HEK293 (cell line): ENCODE measurements at regions not wholly inside any gene's neighbourhood (a gene's known extent, or its start where the extent isn't known, plus 50 kb on each side); places are given as distances from the start of the nearest gene placed in this dataset.

Experiments
- CTCF ChIA-PET: fragments of 350-600 bp; formaldehyde crosslinking; extraction: SDS; loops from one replicate; lab custom pipeline; 2021; ENCODE audit warnings: antibody characterized with exemption; lab: Yijun Ruan, JAX
- POLR2A ChIA-PET: fragments of 300-600 bp; formaldehyde crosslinking; extraction: SDS; loops from one replicate; lab custom pipeline; 2020; ENCODE audit warnings: antibody characterized with exemption, inconsistent platforms; lab: Yijun Ruan, JAX
- H3K27ac ChIP-seq: fragments of 200-500 bp; sonication (Bioruptor generic); 2 replicates; pipeline ENCODE4 v1.5.1; 2014; ENCODE audit warnings: low read depth, low read length, control low read depth, inconsistent platforms; ENCODE audit errors: extremely low read depth
- H3K36me3 ChIP-seq, 2 experiments: fragments of 200-500 bp in 1 of 2; sonication (Bioruptor generic) in 1 of 2; 1 replicate in 1 of 2; 2 replicates in 1 of 2; pipeline ENCODE4 v1.5.1; 2014 to 2017; ENCODE audit warnings: inconsistent platforms in 2 of 2, low read length in 2 of 2; ENCODE audit not compliant: control insufficient read depth in 2 of 2, insufficient read depth in 1 of 2
- H3K4me1 ChIP-seq: fragments of 200-500 bp; sonication (Bioruptor generic); 2 replicates; pipeline ENCODE4 v1.5.1; 2014; ENCODE audit warnings: mild to moderate bottlenecking, low read length, inconsistent platforms; ENCODE audit not compliant: control insufficient read depth, insufficient read depth
- H3K4me3 ChIP-seq: 2 replicates; pipeline ENCODE4 v1.5.1; 2011; ENCODE audit warnings: low read depth, mild to moderate bottlenecking, control low read depth, low read length, moderate library complexity
- H3K9me3 ChIP-seq: fragments of 200-500 bp; sonication (Bioruptor generic); 2 replicates; pipeline ENCODE4 v1.5.1; 2014; ENCODE audit warnings: low read depth, low read length, inconsistent platforms; ENCODE audit not compliant: control insufficient read depth, insufficient read depth
- HOXD13 ChIP-seq: sonication (generic); formaldehyde crosslinking; IDR thresholded peaks from 2 replicates; pipeline ENCODE4 v1.8.0; 2022; ENCODE audit warnings: missing genetic modification reagents, borderline replicate concordance
- RBAK ChIP-seq: fragments of 450-650 bp; formaldehyde crosslinking; IDR thresholded peaks from 2 replicates; pipeline ENCODE4 v1.5.1; 2016; ENCODE audit warnings: missing biosample characterization, missing genetic modification characterization
- SCRT2 ChIP-seq: fragments of 450-650 bp; formaldehyde crosslinking; IDR thresholded peaks from 2 replicates; pipeline ENCODE4 v1.5.1; 2016; ENCODE audit warnings: missing biosample characterization, missing genetic modification characterization
- SETDB1 ChIP-seq: IDR thresholded peaks from one replicate; pipeline ENCODE4 v1.6.1; 2017; ENCODE audit warnings: mild to moderate bottlenecking, low read length, moderate library complexity, mixed read lengths; ENCODE audit not compliant: insufficient read length
- ZBTB20 ChIP-seq: fragments of 450-650 bp; formaldehyde crosslinking; IDR thresholded peaks from 2 replicates; pipeline ENCODE4 v1.5.1; 2016; ENCODE audit warnings: missing biosample characterization, missing genetic modification characterization
- ZBTB48 ChIP-seq: fragments of 450-650 bp; formaldehyde crosslinking; IDR thresholded peaks from 2 replicates; pipeline ENCODE4 v1.5.1; 2016; ENCODE audit warnings: missing biosample characterization, missing genetic modification characterization
- ZFP69B ChIP-seq: fragments of 450-650 bp; formaldehyde crosslinking; IDR thresholded peaks from 2 replicates; pipeline ENCODE4 v1.5.1; 2016; ENCODE audit warnings: missing biosample characterization, missing genetic modification characterization
- ZNF140 ChIP-seq: fragments of 450-650 bp; formaldehyde crosslinking; IDR thresholded peaks from 2 replicates; pipeline ENCODE4 v1.5.1; 2016; ENCODE audit warnings: missing biosample characterization, missing genetic modification characterization
- ZNF155 ChIP-seq: fragments of 450-650 bp; formaldehyde crosslinking; IDR thresholded peaks from 2 replicates; pipeline ENCODE4 v1.5.1; 2016; ENCODE audit warnings: missing biosample characterization, missing genetic modification characterization
- ZNF19 ChIP-seq: fragments of 450-650 bp; formaldehyde crosslinking; IDR thresholded peaks from 2 replicates; pipeline ENCODE4; 2016; ENCODE audit warnings: missing biosample characterization, missing genetic modification characterization, low read depth
- ZNF221 ChIP-seq: fragments of 450-650 bp; formaldehyde crosslinking; IDR thresholded peaks from 2 replicates; pipeline ENCODE4 v1.5.1; 2017; ENCODE audit warnings: missing biosample characterization, missing genetic modification characterization, borderline replicate concordance
- ZNF248 ChIP-seq: fragments of 450-650 bp; formaldehyde crosslinking; IDR thresholded peaks from 2 replicates; pipeline ENCODE4 v1.5.1; 2017; ENCODE audit warnings: missing biosample characterization, missing genetic modification characterization
- ZNF426 ChIP-seq: fragments of 450-650 bp; formaldehyde crosslinking; IDR thresholded peaks from 2 replicates; pipeline ENCODE4 v1.5.1; 2017; ENCODE audit warnings: missing biosample characterization, missing genetic modification characterization, mild to moderate bottlenecking, inconsistent platforms, moderate library complexity
- ZNF558 ChIP-seq: fragments of 450-650 bp; formaldehyde crosslinking; IDR thresholded peaks from 2 replicates; pipeline ENCODE4 v1.5.1; 2016; ENCODE audit warnings: missing biosample characterization, missing genetic modification characterization
- ZNF658 ChIP-seq: fragments of 450-650 bp; formaldehyde crosslinking; IDR thresholded peaks from 2 replicates; pipeline ENCODE4; 2016; ENCODE audit warnings: missing biosample characterization, missing genetic modification characterization
- ZNF768 ChIP-seq: fragments of 450-650 bp; formaldehyde crosslinking; IDR thresholded peaks from 2 replicates; pipeline ENCODE4 v1.5.1; 2018; ENCODE audit warnings: missing biosample characterization, mild to moderate bottlenecking, missing genetic modification characterization
- ZNF776 ChIP-seq: fragments of 450-650 bp; formaldehyde crosslinking; IDR thresholded peaks from 2 replicates; pipeline ENCODE4 v1.5.0; 2017; ENCODE audit warnings: missing biosample characterization, missing genetic modification characterization, borderline replicate concordance
- ZNF785 ChIP-seq: fragments of 450-650 bp; formaldehyde crosslinking; IDR thresholded peaks from 2 replicates; pipeline ENCODE4 v1.5.1; 2016; ENCODE audit warnings: missing biosample characterization, missing genetic modification characterization
- ZNF830 ChIP-seq: fragments of 450-650 bp; IDR thresholded peaks from 2 replicates; pipeline ENCODE4 v1.5.0; 2018; ENCODE audit warnings: missing biosample characterization, missing genetic modification characterization, low read depth, mild to moderate bottlenecking, moderate library complexity
- TF ChIP-seq, protein P1 (sequence below): fragments of 450-650 bp; formaldehyde crosslinking; IDR thresholded peaks from 2 replicates; pipeline ENCODE4; 2016; ENCODE audit warnings: missing biosample characterization, missing genetic modification characterization
- TF ChIP-seq, protein P2 (sequence below): fragments of 450-650 bp; formaldehyde crosslinking; IDR thresholded peaks from 2 replicates; pipeline ENCODE4 v1.5.1; 2017; ENCODE audit warnings: missing biosample characterization, missing genetic modification characterization
- TF ChIP-seq, protein P3 (sequence below): fragments of 450-650 bp; formaldehyde crosslinking; IDR thresholded peaks from 2 replicates; pipeline ENCODE4 v1.5.1; 2016; ENCODE audit warnings: missing biosample characterization, missing genetic modification characterization

DNA sequence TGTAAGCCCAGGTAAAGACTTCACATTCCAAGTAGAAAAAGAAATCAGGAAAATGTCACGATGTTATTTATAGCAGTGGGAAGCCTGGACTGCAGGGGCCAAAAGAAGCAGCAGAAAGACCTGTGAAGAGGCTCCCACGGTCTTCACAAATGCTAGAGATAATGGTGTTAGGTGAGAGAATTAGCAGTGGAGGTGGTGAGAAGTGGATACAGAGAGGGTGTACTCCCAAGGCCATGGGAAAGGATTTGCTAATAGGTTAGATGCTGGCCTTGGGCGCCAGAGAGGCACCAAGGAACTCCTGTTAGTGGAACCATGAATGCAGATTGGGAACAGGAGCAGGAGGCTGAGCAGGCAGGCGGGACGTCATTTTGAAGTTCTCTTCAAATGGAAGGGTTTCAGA lies 386.1 kb downstream of the C12orf75 start:
- TF ChIP-seq ZNF155 (tag by site-specific recombination) (no peak), ZNF221 (tag by site-specific recombination) (no peak), ZNF776 (tag by site-specific recombination) (no peak), SETDB1 (no peak), ZNF785 (tag by site-specific recombination) (no peak), ZNF248 (tag by site-specific recombination) (no peak), ZNF19 (tag by site-specific recombination) (no peak), ZBTB20 (no peak), ZNF658 (tag by site-specific recombination) (no peak), ZNF426 (tag by site-specific recombination) (no peak), ZNF558 (no peak), ZNF768 (tag by site-specific recombination) (no peak), ZBTB48 (no peak), RBAK (tag by site-specific recombination) (no peak), ZNF830 (no peak), ZFP69B (tag by site-specific recombination) (no peak)
- TF ChIP-seq, protein P1, sequence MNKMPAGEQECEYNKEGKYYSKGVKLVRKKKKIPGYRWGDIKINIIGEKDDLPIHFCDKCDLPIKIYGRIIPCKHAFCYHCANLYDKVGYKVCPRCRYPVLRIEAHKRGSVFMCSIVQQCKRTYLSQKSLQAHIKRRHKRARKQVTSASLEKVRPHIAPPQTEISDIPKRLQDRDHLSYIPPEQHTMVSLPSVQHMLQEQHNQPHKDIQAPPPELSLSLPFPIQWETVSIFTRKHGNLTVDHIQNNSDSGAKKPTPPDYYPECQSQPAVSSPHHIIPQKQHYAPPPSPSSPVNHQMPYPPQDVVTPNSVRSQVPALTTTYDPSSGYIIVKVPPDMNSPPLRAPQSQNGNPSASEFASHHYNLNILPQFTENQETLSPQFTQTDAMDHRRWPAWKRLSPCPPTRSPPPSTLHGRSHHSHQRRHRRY (tag by site-specific recombination), result no peak
- TF ChIP-seq, protein P2, sequence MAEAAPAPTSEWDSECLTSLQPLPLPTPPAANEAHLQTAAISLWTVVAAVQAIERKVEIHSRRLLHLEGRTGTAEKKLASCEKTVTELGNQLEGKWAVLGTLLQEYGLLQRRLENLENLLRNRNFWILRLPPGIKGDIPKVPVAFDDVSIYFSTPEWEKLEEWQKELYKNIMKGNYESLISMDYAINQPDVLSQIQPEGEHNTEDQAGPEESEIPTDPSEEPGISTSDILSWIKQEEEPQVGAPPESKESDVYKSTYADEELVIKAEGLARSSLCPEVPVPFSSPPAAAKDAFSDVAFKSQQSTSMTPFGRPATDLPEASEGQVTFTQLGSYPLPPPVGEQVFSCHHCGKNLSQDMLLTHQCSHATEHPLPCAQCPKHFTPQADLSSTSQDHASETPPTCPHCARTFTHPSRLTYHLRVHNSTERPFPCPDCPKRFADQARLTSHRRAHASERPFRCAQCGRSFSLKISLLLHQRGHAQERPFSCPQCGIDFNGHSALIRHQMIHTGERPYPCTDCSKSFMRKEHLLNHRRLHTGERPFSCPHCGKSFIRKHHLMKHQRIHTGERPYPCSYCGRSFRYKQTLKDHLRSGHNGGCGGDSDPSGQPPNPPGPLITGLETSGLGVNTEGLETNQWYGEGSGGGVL (tag by site-specific recombination), result no peak
- TF ChIP-seq, protein P3, sequence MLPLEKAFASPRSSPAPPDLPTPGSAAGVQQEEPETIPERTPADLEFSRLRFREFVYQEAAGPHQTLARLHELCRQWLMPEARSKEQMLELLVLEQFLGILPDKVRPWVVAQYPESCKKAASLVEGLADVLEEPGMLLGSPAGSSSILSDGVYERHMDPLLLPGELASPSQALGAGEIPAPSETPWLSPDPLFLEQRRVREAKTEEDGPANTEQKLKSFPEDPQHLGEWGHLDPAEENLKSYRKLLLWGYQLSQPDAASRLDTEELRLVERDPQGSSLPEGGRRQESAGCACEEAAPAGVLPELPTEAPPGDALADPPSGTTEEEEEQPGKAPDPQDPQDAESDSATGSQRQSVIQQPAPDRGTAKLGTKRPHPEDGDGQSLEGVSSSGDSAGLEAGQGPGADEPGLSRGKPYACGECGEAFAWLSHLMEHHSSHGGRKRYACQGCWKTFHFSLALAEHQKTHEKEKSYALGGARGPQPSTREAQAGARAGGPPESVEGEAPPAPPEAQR (tag by site-specific recombination), result no peak
- TF ChIP-seq, all 188 proteins: peak for 0
- ChIA-PET CTCF (interaction anchor here (0.6 to 0.7 kb wide), 3 partner anchors 176 to 231 kb away, joined by 3 read pairs; no protein-coding TSS in a partner anchor), POLR2A (no interaction called here)
- Histone ChIP-seq H3K4me1 (no peaks in the 10 kb centered on the region), H3K27ac (no peak overlapping the region), H3K4me3 (no peak overlapping the region), H3K9me3 (no peaks in the 10 kb centered on the region), H3K36me3 (no peaks in the 10 kb centered on the region)

DNA sequence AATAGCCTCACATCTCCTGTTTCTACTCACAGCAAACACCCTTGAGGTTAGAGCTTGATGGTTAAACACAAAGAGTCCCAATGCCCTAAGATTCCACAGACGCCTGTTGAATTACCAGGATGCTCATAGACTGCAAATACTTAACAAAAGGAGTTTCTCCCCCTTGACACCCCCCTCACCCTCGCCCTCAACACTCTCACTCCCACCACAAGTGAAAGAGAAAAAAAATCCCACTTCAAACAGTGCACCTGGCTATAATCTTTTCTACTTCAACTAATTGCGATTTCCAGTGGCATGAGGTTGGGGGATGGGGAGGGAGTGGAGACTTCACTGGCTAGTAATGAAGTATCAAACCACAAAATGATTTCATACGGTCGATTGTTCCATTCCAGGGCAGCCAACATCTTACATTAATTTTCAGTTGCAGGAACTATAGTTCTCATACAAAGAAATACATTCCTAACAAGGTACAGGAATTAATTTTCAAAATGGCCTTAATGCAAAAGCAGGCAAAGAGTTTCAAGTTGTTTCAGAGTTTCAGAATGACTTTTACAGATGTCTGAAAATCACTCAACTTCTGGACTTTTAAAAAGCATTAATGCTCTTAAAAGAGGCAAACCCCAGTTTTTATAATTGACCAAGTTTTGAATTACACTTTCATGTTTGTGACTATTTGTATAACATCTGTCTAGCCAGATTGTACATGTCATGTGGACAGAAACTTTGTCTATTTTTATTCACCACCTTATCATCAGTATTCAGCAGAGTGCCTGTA lies 390.7 kb downstream of the C12orf75 start:
- no peak overlapping the region for H3K27ac ChIP-seq
- no peak overlapping the region for H3K4me3 ChIP-seq
- ChIA-PET POLR2A (no interaction called here), CTCF (interaction anchor here (2.1 kb wide), 1 partner anchor 15 kb away, joined by 9 read pairs; no protein-coding TSS in a partner anchor)
- H3K9me3 ChIP-seq, result no peaks in the 10 kb centered on the region
- TF ChIP-seq SCRT2 (tag by site-specific recombination), result peak; percentile 62
- no peak for TF ChIP-seq HOXD13 (CRISPR knock-in tag)
- TF ChIP-seq ZNF140 (tag by site-specific recombination), result no peak
- no peaks in the 10 kb centered on the region for H3K36me3 ChIP-seq
- H3K4me1 ChIP-seq, result no peaks in the 10 kb centered on the region
